HepG2 (cell line): ENCODE measurements at regions not wholly inside any gene's neighbourhood (a gene's known extent, or its start where the extent isn't known, plus 50 kb on each side); places are given as distances from the start of the nearest gene placed in this dataset.

ENCODE experiments used
- ATAC-seq: fragments of 200-7000 bp; cut with Tn5 transposase; 3 replicates; pipeline ENCODE4 v1.9.1; 2020; ENCODE audit warnings: mild to moderate bottlenecking, moderate library complexity
- BruUV-seq: library from RNA; stranded (reverse); fragments of 400-500 nt; replicated peaks from 2 replicates; lab custom pipeline; 2021; lab: Mats Ljungman, UMichigan
- CTCF ChIA-PET: fragments of 300-600 bp; formaldehyde crosslinking; extraction: SDS; loops from one replicate; lab custom pipeline; 2021; ENCODE audit warnings: low total read pairs, inconsistent platforms, low intra/inter-chr PET ratio; lab: Yijun Ruan, JAX
- POLR2A ChIA-PET: fragments of 350-600 bp; sonication (Branson Sonifier 250); formaldehyde crosslinking; loops from one replicate; lab custom pipeline; 2020; ENCODE audit warnings: antibody characterized with exemption, inconsistent platforms; lab: Yijun Ruan, JAX
- DNase-seq: peaks from one replicate; pipeline ENCODE4 v3.0.0-alpha.2; 2015; ENCODE audit warnings: low spot score
- FAIRE-seq: peaks from 3 replicates; lab custom pipeline; 2011; peaks lifted over from hg19 to GRCh38; lab: Jason Lieb, UNC
- H2AFZ ChIP-seq: one replicate; pipeline ENCODE4 v1.6.1; 2011; ENCODE audit warnings: low read length, inconsistent platforms
- H3K27ac ChIP-seq: fragments of 300-600 bp; 3 replicates; pipeline ENCODE4 v1.8.0; 2011; ENCODE audit warnings: mixed run types, mild to moderate bottlenecking, mixed read lengths, low read length, inconsistent platforms; ENCODE audit not compliant: insufficient read depth; ENCODE audit errors: extremely low read length
- H3K27me3 ChIP-seq, 2 experiments: fragments of 200-600 bp in 1 of 2; 2 replicates in 1 of 2; 3 replicates in 1 of 2; pipeline versions ENCODE4 v1.6.0 to v1.8.0; 2011; ENCODE audit warnings: low read length in 2 of 2, mild to moderate bottlenecking in 2 of 2, moderate library complexity in 2 of 2, inconsistent platforms in 1 of 2; ENCODE audit not compliant: insufficient read depth in 2 of 2, control insufficient read depth in 1 of 2
- H3K36me3 ChIP-seq, 2 experiments: fragments of 200-600 bp in 1 of 2; replicated peaks in 1 of 2; 2 replicates in 1 of 2; 3 replicates in 1 of 2; pipeline versions ENCODE4 v1.5.1 to v1.8.0; 2011; ENCODE audit warnings: low read length in 2 of 2, inconsistent platforms in 1 of 2; ENCODE audit not compliant: insufficient read depth in 2 of 2, control insufficient read depth in 1 of 2
- H3K4me1 ChIP-seq: 2 replicates; pipeline ENCODE4 v1.5.1; 2012; ENCODE audit warnings: low read length, inconsistent platforms; ENCODE audit not compliant: insufficient read depth
- H3K4me2 ChIP-seq: 2 replicates; pipeline ENCODE4 v1.6.0; 2011; ENCODE audit warnings: low read depth, low read length, inconsistent platforms
- H3K4me3 ChIP-seq, 3 experiments: fragments of 200-600 bp in 1 of 3; sonication (generic), shearing (Covaris generic) in 1 of 3; replicated peaks in 1 of 3; 2 replicates each; pipeline ENCODE4 v1.5.1; 2011 to 2016; ENCODE audit warnings: low read length in 3 of 3, inconsistent platforms in 2 of 3, low read depth in 2 of 3, mild to moderate bottlenecking in 2 of 3, control low read depth in 1 of 3, mixed read lengths in 1 of 3; ENCODE audit not compliant: insufficient read depth in 1 of 3
- H3K79me2 ChIP-seq: one replicate; pipeline ENCODE4 v1.6.1; 2011; ENCODE audit warnings: low read length, inconsistent platforms; ENCODE audit not compliant: insufficient read depth
- H3K9ac ChIP-seq: 2 replicates; pipeline ENCODE4 v1.6.0; 2011; ENCODE audit warnings: mild to moderate bottlenecking, low read depth, low read length, inconsistent platforms; ENCODE audit not compliant: insufficient read depth
- H3K9me3 ChIP-seq: 2 replicates; pipeline ENCODE4 v1.5.1; 2012; ENCODE audit warnings: mild to moderate bottlenecking, low read length
- H4K20me1 ChIP-seq: 2 replicates; pipeline ENCODE4 v1.6.0; 2011; ENCODE audit warnings: inconsistent platforms, mild to moderate bottlenecking, low read length, moderate library complexity; ENCODE audit not compliant: insufficient read depth
- ASH2L ChIP-seq: fragments of 300-600, 200-600 bp; sonication (generic); IDR thresholded peaks from 2 replicates; pipeline ENCODE4 v1.7.0; 2017; ENCODE audit warnings: low read depth, mild to moderate bottlenecking, moderate library complexity, mixed read lengths, low read length; ENCODE audit not compliant: insufficient read length
- ATF7 ChIP-seq, 2 experiments: fragments of 450-650 bp in 1 of 2; sonication (generic) in 1 of 2; formaldehyde crosslinking in 1 of 2; IDR thresholded peaks; 2 replicates each; pipeline versions ENCODE4 v1.4.0 to v1.6.1; 2016 to 2020; ENCODE audit warnings: antibody characterized with exemption in 1 of 2, mild to moderate bottlenecking in 1 of 2, missing genetic modification reagents in 1 of 2
- ERF ChIP-seq: IDR thresholded peaks from 2 replicates; pipeline ENCODE4 v1.6.1; 2018; ENCODE audit warnings: missing biosample characterization, missing genetic modification reagents
- KDM1A ChIP-seq: IDR thresholded peaks from 2 replicates; pipeline ENCODE4 v1.6.1; 2016; ENCODE audit warnings: missing compliant biosample characterization
- NFYC ChIP-seq: IDR thresholded peaks from 2 replicates; pipeline ENCODE4 v1.6.1; 2016; ENCODE audit warnings: missing genetic modification reagents, missing compliant biosample characterization
- NR2F6 ChIP-seq, 2 experiments: IDR thresholded peaks; 2 replicates each; pipeline ENCODE4 v1.6.1; 2016; ENCODE audit warnings: antibody characterized with exemption in 1 of 2, mild to moderate bottlenecking in 1 of 2
- ZMYM4 ChIP-seq: sonication (generic); formaldehyde crosslinking; IDR thresholded peaks from 2 replicates; pipeline ENCODE4 v1.8.1; 2023; ENCODE audit warnings: mild to moderate bottlenecking, missing genetic modification reagents
- ZNF367 ChIP-seq: sonication (generic); formaldehyde crosslinking; IDR thresholded peaks from 2 replicates; pipeline ENCODE4 v1.4.0; 2020; ENCODE audit warnings: missing genetic modification reagents, borderline replicate concordance
- ZNF737 ChIP-seq: sonication (generic); formaldehyde crosslinking; IDR thresholded peaks from 2 replicates; pipeline ENCODE4 v1.5.0; 2020; ENCODE audit warnings: missing genetic modification reagents, mild to moderate bottlenecking, borderline replicate concordance
- WGBS: methylation state at CpG from one replicate; pipeline ENCODE4 v1.1.6; 2017; ENCODE audit warnings: low lambda C conversion rate; 5-methylcytosine and 5-hydroxymethylcytosine counted together
- in situ Hi-C: cut with HindIII; loops from 2 replicates; pipeline ENCODE4 v1.10.0; 2017; ENCODE audit warnings: low pct_unique_long_range_greater_than_20kb; ENCODE audit not compliant: extremely low pct_ligation_motif_present
- intact Hi-C: fragments of 100-400 bp; cut with micrococcal nuclease; formaldehyde crosslinking; loops from one replicate; pipeline ENCODE4 v1.10.0; 2022; ENCODE audit not compliant: unreplicated experiment
- TF ChIP-seq, protein P1 (sequence below): sonication (generic); formaldehyde crosslinking; IDR thresholded peaks from 2 replicates; pipeline ENCODE4 v1.5.0; 2020; ENCODE audit warnings: missing genetic modification reagents
- TF ChIP-seq, protein P2 (sequence below), 2 experiments: sonication (generic) in 1 of 2; formaldehyde crosslinking in 1 of 2; IDR thresholded peaks; 2 replicates each; pipeline versions ENCODE4 v1.4.0 to v1.6.1; 2016 to 2020; ENCODE audit warnings: borderline replicate concordance in 1 of 2, low read depth in 1 of 2, mild to moderate bottlenecking in 1 of 2, missing genetic modification reagents in 1 of 2
- TF ChIP-seq, protein P3 (sequence below): sonication (generic); formaldehyde crosslinking; IDR thresholded peaks from 2 replicates; pipeline ENCODE4 v1.4.0; 2020; ENCODE audit warnings: missing genetic modification reagents

DNA sequence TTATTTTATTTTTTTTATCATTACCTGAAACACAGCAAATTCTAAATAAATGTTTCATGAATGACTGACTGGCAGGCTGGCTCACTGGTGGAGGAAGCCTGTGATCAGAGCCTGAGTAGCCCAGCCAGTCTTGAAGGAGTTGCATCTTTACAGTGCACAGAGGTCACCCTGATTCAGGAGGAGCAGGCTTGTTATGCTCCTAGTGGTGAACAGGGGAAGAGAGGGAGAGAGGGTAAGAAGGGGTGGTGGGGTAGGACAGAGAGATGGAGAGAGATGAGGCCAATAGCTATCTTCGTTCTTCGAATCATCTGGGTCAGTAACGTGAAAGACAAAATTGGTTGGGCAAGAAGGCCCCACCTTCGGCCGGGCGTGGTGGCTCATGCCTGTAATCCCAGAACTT, 202.6 kb upstream of the MCTP2 start:
- 43% methylated on average over 5 of the region's 6 CpGs for WGBS
- Histone ChIP-seq H3K27ac (no peak overlapping the region), H4K20me1 (no peaks in the 10 kb centered on the region), H3K4me1 (no peaks in the 10 kb centered on the region), H3K79me2 (no peaks in the 10 kb centered on the region), H3K9me3 (no peaks in the 10 kb centered on the region)
- no TSS peak for BruUV-seq
- DNase-seq, result no peak
- CTCF ChIA-PET, result no interaction called here
- TF ChIP-seq ERF (CRISPR knock-in tag), result no peak
- TF ChIP-seq, protein P1, sequence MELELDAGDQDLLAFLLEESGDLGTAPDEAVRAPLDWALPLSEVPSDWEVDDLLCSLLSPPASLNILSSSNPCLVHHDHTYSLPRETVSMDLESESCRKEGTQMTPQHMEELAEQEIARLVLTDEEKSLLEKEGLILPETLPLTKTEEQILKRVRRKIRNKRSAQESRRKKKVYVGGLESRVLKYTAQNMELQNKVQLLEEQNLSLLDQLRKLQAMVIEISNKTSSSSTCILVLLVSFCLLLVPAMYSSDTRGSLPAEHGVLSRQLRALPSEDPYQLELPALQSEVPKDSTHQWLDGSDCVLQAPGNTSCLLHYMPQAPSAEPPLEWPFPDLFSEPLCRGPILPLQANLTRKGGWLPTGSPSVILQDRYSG (CRISPR knock-in tag), result no peak
- no peak for TF ChIP-seq ZNF737 (CRISPR knock-in tag)
- TF ChIP-seq, all 625 proteins: peak for 0
- no peaks in the 10 kb centered on the region for H3K36me3 ChIP-seq
- H3K4me2 ChIP-seq, result no peak overlapping the region
- intact Hi-C loops, result no loop called here
- FAIRE-seq (no peak), ATAC-seq (no peak)
- H2AFZ ChIP-seq, result no peak overlapping the region
- no peaks in the 10 kb centered on the region; a peak in 1 of 5 replicates for H3K27me3 ChIP-seq
- no peak overlapping the region for H3K9ac ChIP-seq
- no peak overlapping the region for H3K4me3 ChIP-seq
- in situ Hi-C loops, result no loop called here
- POLR2A ChIA-PET, result no interaction called here

DNA sequence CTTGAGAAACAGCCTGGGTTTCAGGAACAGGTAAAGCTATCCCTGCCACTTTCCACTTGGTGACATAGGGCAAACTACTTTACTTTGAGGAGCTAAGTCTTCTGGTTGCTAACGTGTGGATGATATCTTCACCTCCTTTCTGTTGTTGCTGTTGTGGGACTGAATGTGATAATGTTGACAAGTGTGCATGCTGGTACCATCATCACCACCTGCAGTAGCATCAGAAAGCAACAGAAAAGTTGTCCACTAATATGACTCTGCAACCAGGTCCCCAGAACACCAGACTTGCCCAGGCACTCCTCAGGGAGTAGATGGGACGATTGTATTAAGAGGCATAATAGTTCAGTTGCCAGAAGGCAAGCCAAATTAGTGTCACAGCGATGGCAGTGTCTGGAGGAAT, 203.2 kb upstream of the MCTP2 start:
- H3K9me3 ChIP-seq, result no peaks in the 10 kb centered on the region
- BruUV-seq, result no TSS peak
- no peaks in the 10 kb centered on the region for H3K4me1 ChIP-seq
- H3K27me3 ChIP-seq, result peaks cover 0 to 2% of the 10 kb centered on the region in 2 experiments; a peak in 1 of 5 replicates
- DNase-seq (no peak), ATAC-seq (no peak), FAIRE-seq (no peak)
- CTCF ChIA-PET, result no interaction called here
- no peaks in the 10 kb centered on the region for H3K36me3 ChIP-seq
- in situ Hi-C loops, result no loop called here
- intact Hi-C loops, result no loop called here
- no peak overlapping the region for H3K4me3 ChIP-seq
- H3K9ac ChIP-seq, result no peak overlapping the region
- POLR2A ChIA-PET, result no interaction called here
- no peak overlapping the region for H3K4me2 ChIP-seq
- H3K27ac ChIP-seq, result no peak overlapping the region
- WGBS, result 0% methylated on average over 2 of the region's 3 CpGs
- TF ChIP-seq ASH2L (no peak), NFYC (CRISPR knock-in tag) (no peak), ZNF367 (no peak), KDM1A (CRISPR knock-in tag) (no peak), ZMYM4 (no peak), NR2F6 (IDR thresholded peaks at IDR 0.05) (no peak), NR2F6 (CRISPR knock-in tag; IDR thresholded peaks at IDR 0.05) (no peak), ATF7 (IDR thresholded peaks at IDR 0.05) (no peak), ATF7 (CRISPR knock-in tag; IDR thresholded peaks at IDR 0.05) (no peak)
- TF ChIP-seq, protein P2, sequence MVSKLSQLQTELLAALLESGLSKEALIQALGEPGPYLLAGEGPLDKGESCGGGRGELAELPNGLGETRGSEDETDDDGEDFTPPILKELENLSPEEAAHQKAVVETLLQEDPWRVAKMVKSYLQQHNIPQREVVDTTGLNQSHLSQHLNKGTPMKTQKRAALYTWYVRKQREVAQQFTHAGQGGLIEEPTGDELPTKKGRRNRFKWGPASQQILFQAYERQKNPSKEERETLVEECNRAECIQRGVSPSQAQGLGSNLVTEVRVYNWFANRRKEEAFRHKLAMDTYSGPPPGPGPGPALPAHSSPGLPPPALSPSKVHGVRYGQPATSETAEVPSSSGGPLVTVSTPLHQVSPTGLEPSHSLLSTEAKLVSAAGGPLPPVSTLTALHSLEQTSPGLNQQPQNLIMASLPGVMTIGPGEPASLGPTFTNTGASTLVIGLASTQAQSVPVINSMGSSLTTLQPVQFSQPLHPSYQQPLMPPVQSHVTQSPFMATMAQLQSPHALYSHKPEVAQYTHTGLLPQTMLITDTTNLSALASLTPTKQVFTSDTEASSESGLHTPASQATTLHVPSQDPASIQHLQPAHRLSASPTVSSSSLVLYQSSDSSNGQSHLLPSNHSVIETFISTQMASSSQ (IDR thresholded peaks at IDR 0.05; ENCODE audit: low read depth), result no peak
- TF ChIP-seq, protein P2 (CRISPR knock-in tag; IDR thresholded peaks at IDR 0.05; ENCODE audit: borderline replicate concordance), result no peak
- TF ChIP-seq, protein P3, sequence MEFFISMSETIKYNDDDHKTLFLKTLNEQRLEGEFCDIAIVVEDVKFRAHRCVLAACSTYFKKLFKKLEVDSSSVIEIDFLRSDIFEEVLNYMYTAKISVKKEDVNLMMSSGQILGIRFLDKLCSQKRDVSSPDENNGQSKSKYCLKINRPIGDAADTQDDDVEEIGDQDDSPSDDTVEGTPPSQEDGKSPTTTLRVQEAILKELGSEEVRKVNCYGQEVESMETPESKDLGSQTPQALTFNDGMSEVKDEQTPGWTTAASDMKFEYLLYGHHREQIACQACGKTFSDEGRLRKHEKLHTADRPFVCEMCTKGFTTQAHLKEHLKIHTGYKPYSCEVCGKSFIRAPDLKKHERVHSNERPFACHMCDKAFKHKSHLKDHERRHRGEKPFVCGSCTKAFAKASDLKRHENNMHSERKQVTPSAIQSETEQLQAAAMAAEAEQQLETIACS (CRISPR knock-in tag), result no peak
- no peaks in the 10 kb centered on the region for H4K20me1 ChIP-seq
- H2AFZ ChIP-seq, result no peak overlapping the region
- no peaks in the 10 kb centered on the region for H3K79me2 ChIP-seq
